Fibroblast of the aortic adventitia (primary cell): ENCODE measurements at regions not wholly inside any gene's neighbourhood (a gene's known extent, or its start where the extent isn't known, plus 50 kb on each side); places are given as distances from the start of the nearest gene placed in this dataset.
A peak's percentile ranks its signal among the peaks of the same experiment; 100 is the strongest.

Experiments used
- DNase-seq: peaks from one replicate; pipeline ENCODE4 v3.0.0-alpha.2; 2010; ENCODE audit warnings: low read depth
- H3K4me3 ChIP-seq: 2 replicates; pipeline ENCODE4 v1.5.1; 2011; ENCODE audit warnings: low read depth, mild to moderate bottlenecking, control low read depth, low read length, moderate library complexity
- TF ChIP-seq, protein P1 (sequence below): IDR thresholded peaks from 2 replicates; pipeline ENCODE4 v1.5.1; 2011; ENCODE audit warnings: mild to moderate bottlenecking, low read length, control low read depth, inconsistent platforms; ENCODE audit not compliant: insufficient read depth

GRCh38 chr18:54004828-54005227 lies 219.6 kb downstream of the MBD2 start:
- TF ChIP-seq, protein P1, sequence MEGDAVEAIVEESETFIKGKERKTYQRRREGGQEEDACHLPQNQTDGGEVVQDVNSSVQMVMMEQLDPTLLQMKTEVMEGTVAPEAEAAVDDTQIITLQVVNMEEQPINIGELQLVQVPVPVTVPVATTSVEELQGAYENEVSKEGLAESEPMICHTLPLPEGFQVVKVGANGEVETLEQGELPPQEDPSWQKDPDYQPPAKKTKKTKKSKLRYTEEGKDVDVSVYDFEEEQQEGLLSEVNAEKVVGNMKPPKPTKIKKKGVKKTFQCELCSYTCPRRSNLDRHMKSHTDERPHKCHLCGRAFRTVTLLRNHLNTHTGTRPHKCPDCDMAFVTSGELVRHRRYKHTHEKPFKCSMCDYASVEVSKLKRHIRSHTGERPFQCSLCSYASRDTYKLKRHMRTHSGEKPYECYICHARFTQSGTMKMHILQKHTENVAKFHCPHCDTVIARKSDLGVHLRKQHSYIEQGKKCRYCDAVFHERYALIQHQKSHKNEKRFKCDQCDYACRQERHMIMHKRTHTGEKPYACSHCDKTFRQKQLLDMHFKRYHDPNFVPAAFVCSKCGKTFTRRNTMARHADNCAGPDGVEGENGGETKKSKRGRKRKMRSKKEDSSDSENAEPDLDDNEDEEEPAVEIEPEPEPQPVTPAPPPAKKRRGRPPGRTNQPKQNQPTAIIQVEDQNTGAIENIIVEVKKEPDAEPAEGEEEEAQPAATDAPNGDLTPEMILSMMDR: no peak
- DNase-seq: peak; percentile 25
- H3K4me3 ChIP-seq: no peak overlapping the region

DNA sequence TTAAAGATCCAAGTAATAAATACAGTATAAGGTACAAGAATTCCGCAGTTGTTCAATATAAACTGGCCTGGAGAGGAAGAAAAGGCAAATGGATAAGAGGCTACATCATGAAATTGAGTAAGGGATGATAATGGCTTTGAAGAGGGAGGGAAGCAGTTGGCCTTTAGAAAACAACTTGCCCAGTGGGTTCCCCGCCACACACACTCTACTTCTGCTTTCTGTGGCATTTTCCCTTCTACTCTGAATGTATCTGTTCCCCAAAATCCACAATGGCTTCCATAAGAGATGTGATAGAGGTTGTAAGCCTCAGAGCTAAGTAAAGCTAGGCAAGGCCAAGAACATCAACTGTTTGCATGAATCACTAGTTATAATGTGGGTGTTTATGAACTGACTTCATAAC lies 221.3 kb downstream of the MBD2 start:
- TF ChIP-seq, protein P1: no peak
- DNase-seq: no peak

DNA sequence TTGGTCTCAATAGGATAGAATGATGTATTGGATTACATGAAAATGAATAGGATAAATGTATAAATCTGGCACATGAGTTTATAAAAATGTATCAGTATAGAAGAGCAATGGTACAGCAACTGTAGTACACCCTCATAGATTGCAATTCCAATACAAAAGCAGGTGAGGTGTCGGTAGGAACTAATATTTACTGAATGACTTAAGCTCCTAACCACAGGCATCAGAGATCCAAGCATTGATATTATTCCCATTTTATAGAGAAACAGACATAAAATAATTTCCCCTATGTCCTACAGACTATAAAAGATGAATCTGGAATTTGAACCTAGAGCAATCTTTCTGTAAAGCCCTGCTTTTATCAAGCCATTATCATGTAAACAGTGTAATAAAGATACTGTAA lies 227.4 kb downstream of the MBD2 start:
- TF ChIP-seq, protein P1: no peak
- H3K4me3 ChIP-seq: no peak overlapping the region
- no peak for DNase-seq

More for the DNA sequence above, 221.3 kb downstream of the MBD2 start:
- H3K4me3 ChIP-seq: no peak overlapping the region

DNA sequence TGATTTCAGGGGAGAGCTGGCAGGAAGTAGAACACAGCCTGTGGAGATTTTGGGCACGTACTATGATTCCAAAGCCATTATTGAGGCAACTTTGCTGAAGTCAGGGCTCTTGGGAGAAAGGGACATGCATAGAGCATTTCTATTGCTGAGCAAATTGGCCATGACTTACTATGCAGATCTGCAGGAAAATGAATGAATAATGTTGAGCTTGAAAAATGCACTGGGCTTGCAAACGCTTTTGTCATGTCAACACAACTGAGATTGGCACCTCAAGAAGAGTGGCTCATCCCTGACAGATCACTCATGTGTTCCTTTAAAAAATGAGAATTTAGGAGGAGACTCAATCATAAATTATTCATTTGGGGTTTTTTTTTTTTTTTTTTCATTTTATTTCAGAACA lies 230.5 kb downstream of the MBD2 start:
- no peak overlapping the region for H3K4me3 ChIP-seq
- no peak for DNase-seq
- TF ChIP-seq, protein P1: no peak

DNA sequence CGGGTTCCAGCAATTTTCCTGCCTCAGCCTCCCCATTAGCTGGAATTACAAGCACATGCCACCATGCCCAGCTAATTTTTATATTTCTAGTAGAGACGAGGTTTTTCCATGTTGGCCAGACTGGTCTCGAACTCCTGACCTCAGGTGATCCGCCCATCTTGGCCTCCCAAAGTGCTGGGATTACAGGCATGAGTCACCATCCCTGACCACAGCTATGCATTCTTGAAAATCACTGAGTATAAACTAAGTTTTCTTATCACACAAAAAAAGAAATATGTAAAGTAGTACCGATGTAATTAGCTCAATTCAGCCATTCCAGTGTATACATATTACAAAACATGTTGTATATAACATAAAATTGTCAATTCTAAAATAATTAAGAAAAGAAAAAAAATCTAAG lies 232.7 kb downstream of the MBD2 start:
- TF ChIP-seq, protein P1: no peak
- peak; percentile 45 for DNase-seq
- H3K4me3 ChIP-seq: no peak overlapping the region

DNA sequence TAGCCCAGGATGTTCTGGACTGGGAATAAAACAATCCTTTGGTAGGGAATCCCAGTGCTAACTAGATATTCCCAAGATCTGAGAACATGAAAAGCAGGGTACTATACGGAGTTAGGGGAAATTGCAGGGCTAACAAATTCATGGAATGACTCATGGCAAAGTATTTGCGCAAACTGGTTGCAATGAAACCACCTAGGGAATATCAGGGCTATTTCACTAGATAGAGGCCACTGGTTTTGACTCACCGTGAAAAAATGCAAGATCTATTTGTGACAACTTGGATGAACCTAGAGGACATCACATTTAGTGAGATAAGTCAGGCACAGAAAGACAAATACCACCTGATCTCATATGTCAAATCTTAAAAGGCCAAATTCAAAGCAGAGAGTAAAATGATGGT lies 233.3 kb downstream of the MBD2 start:
- TF ChIP-seq, protein P1: no peak
- H3K4me3 ChIP-seq: no peak overlapping the region
- DNase-seq: peak; percentile 67

- DNase-seq: no peak
- TF ChIP-seq, protein P1: no peak
- no peak overlapping the region for H3K4me3 ChIP-seq
Observed at GRCh38 chr18:53990485-53990884, 234.0 kb downstream of the MBD2 start.
